Sigmoid colon (tissue), 3 donors: ENCODE measurements at regions not wholly inside any gene's neighbourhood (a gene's known extent, or its start where the extent isn't known, plus 50 kb on each side); places are given as distances from the start of the nearest gene placed in this dataset.

Experiments
- POLR2A ChIP-seq, 2 donors: fragments of 450-650 bp; IDR thresholded peaks; one replicate each; pipeline ENCODE4 v1.6.1; 2016; ENCODE audit warnings: antibody characterized with exemption in 2 of 2, mild to moderate bottlenecking in 2 of 2, moderate library complexity in 2 of 2
- TF ChIP-seq, protein P1 (sequence below), 4 experiments: fragments of 450-650 bp in 3 of 4; fragments of 200-600 bp in 1 of 4; IDR thresholded peaks; one replicate each; pipeline ENCODE4 v1.5.1; 2016 to 2019; ENCODE audit warnings: antibody characterized with exemption in 4 of 4, mild to moderate bottlenecking in 3 of 4, moderate library complexity in 2 of 4

- TF ChIP-seq, protein P1, sequence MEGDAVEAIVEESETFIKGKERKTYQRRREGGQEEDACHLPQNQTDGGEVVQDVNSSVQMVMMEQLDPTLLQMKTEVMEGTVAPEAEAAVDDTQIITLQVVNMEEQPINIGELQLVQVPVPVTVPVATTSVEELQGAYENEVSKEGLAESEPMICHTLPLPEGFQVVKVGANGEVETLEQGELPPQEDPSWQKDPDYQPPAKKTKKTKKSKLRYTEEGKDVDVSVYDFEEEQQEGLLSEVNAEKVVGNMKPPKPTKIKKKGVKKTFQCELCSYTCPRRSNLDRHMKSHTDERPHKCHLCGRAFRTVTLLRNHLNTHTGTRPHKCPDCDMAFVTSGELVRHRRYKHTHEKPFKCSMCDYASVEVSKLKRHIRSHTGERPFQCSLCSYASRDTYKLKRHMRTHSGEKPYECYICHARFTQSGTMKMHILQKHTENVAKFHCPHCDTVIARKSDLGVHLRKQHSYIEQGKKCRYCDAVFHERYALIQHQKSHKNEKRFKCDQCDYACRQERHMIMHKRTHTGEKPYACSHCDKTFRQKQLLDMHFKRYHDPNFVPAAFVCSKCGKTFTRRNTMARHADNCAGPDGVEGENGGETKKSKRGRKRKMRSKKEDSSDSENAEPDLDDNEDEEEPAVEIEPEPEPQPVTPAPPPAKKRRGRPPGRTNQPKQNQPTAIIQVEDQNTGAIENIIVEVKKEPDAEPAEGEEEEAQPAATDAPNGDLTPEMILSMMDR (IDR thresholded peaks at IDR 0.05): no peak
- no peak for TF ChIP-seq POLR2A (IDR thresholded peaks at IDR 0.05)
These were observed 614.5 kb downstream of the MAT2B start for GRCh38 chr5:164119806-164120447.
